Hepatocyte (in vitro differentiated cells): ENCODE measurements at regions not wholly inside any gene's neighbourhood (a gene's known extent, or its start where the extent isn't known, plus 50 kb on each side); places are given as distances from the start of the nearest gene placed in this dataset.

Experiments
- DNase-seq: peaks from one replicate; pipeline ENCODE4 v3.0.0-alpha.2; 2016; ENCODE audit warnings: low spot score
- H2AFZ ChIP-seq: fragments of 200-600 bp; sonication (generic); 2 replicates; pipeline ENCODE4 v1.6.0; 2016; ENCODE audit warnings: antibody characterized with exemption, mild to moderate bottlenecking
- H3K27ac ChIP-seq: fragments of 200-600 bp; sonication (generic); 2 replicates; pipeline ENCODE4 v1.5.1; 2016; ENCODE audit warnings: mild to moderate bottlenecking
- H3K27me3 ChIP-seq: fragments of 200-600 bp; sonication (generic); 2 replicates; pipeline ENCODE4 v1.6.1; 2016
- H3K36me3 ChIP-seq: fragments of 200-600 bp; sonication (generic); replicated peaks from 2 replicates; pipeline ENCODE4 v1.5.1; 2016; ENCODE audit warnings: low read depth; ENCODE audit not compliant: insufficient read depth
- H3K4me1 ChIP-seq: fragments of 200-600 bp; sonication (generic); 2 replicates; pipeline ENCODE4 v1.5.1; 2016; ENCODE audit warnings: mild to moderate bottlenecking, moderate library complexity; ENCODE audit not compliant: insufficient read depth
- H3K4me2 ChIP-seq: fragments of 200-600 bp; sonication (generic); 2 replicates; pipeline ENCODE4 v1.6.0; 2016
- H3K4me3 ChIP-seq: fragments of 200-600 bp; sonication (generic); 2 replicates; pipeline ENCODE4 v1.5.1; 2016; ENCODE audit warnings: mild to moderate bottlenecking
- H3K79me2 ChIP-seq: fragments of 200-600 bp; sonication (generic); 2 replicates; pipeline ENCODE4 v1.6.0; 2017; ENCODE audit warnings: mild to moderate bottlenecking
- H3K9me2 ChIP-seq: fragments of 200-600 bp; sonication (generic); replicated peaks from 2 replicates; pipeline ENCODE4 v1.6.0; 2017; ENCODE audit warnings: mild to moderate bottlenecking; ENCODE audit not compliant: insufficient read depth
- H3K9me3 ChIP-seq: fragments of 200-600 bp; sonication (generic); 2 replicates; pipeline ENCODE4 v1.5.1; 2016; ENCODE audit warnings: low read depth, mild to moderate bottlenecking
- H4K20me1 ChIP-seq: fragments of 200-600 bp; sonication (generic); 2 replicates; pipeline ENCODE4 v1.6.0; 2016; ENCODE audit warnings: mild to moderate bottlenecking; ENCODE audit not compliant: insufficient read depth, poor library complexity, severe bottlenecking
- CTCF ChIP-seq: fragments of 200-600 bp; sonication (generic); IDR thresholded peaks from 2 replicates; pipeline ENCODE4 v1.5.1; 2016; ENCODE audit warnings: antibody characterized with exemption, mild to moderate bottlenecking; ENCODE audit not compliant: poor library complexity
- EZH2 ChIP-seq: fragments of 200-600 bp; sonication (generic); IDR thresholded peaks from 2 replicates; pipeline ENCODE4 v1.6.1; 2016; ENCODE audit warnings: antibody characterized with exemption, mild to moderate bottlenecking, borderline replicate concordance
- EZH2phosphoT487 ChIP-seq: fragments of 200-600 bp; sonication (generic); IDR thresholded peaks from one replicate; pipeline ENCODE4 v1.6.1; 2018; ENCODE audit warnings: antibody characterized with exemption, mild to moderate bottlenecking, low read depth, moderate library complexity; ENCODE audit not compliant: unreplicated experiment, severe bottlenecking
- WGBS: methylation state at CpG from one replicate; pipeline ENCODE4 v1.1.6; 2016; ENCODE audit warnings: low lambda C conversion rate; ENCODE audit errors: missing lambda C conversion rate; 5-methylcytosine and 5-hydroxymethylcytosine counted together

- no peak for DNase-seq
- no peak overlapping the region for H3K4me3 ChIP-seq
- no peaks in the 10 kb centered on the region for H3K9me3 ChIP-seq
- 86% methylated on average over 1 of the region's 1 CpG for WGBS
- no peaks in the 10 kb centered on the region for H3K27me3 ChIP-seq
- no peaks in the 10 kb centered on the region for H3K9me2 ChIP-seq
- H3K36me3 ChIP-seq = no peaks in the 10 kb centered on the region
- H4K20me1 ChIP-seq = no peaks in the 10 kb centered on the region
- H2AFZ ChIP-seq = no peak overlapping the region
- no peaks in the 10 kb centered on the region for H3K79me2 ChIP-seq
- H3K4me2 ChIP-seq = no peak overlapping the region
- H3K4me1 ChIP-seq = no peaks in the 10 kb centered on the region
- TF ChIP-seq EZH2phosphoT487 = no peak
- no peak for TF ChIP-seq CTCF
- TF ChIP-seq EZH2 = no peak
- no peak overlapping the region for H3K27ac ChIP-seq
Measured at GRCh38 chr4:125115476-125115875, 199.3 kb upstream of the FAT4 start.

- Histone ChIP-seq H3K27ac (no peak overlapping the region), H3K9me2 (no peaks in the 10 kb centered on the region), H3K4me2 (no peak overlapping the region), H3K4me3 (no peak overlapping the region), H3K36me3 (no peaks in the 10 kb centered on the region), H3K9me3 (no peaks in the 10 kb centered on the region), H3K27me3 (no peaks in the 10 kb centered on the region), H2AFZ (no peak overlapping the region), H4K20me1 (no peaks in the 10 kb centered on the region), H3K4me1 (no peaks in the 10 kb centered on the region), H3K79me2 (no peaks in the 10 kb centered on the region)
- WGBS = 68% methylated on average over 3 of the region's 3 CpGs
- TF ChIP-seq EZH2 (no peak), EZH2phosphoT487 (no peak), CTCF (no peak)
- DNase-seq = no peak
Measured at GRCh38 chr4:125112536-125112935, 202.2 kb upstream of the FAT4 start.

GRCh38 chr4:125111323-125111722 lies 203.4 kb upstream of the FAT4 start:
- Histone ChIP-seq H3K79me2 (no peaks in the 10 kb centered on the region), H3K36me3 (no peaks in the 10 kb centered on the region), H3K27ac (no peak overlapping the region), H3K4me3 (no peak overlapping the region), H3K9me3 (no peaks in the 10 kb centered on the region), H3K27me3 (no peaks in the 10 kb centered on the region), H3K4me1 (no peaks in the 10 kb centered on the region), H2AFZ (no peak overlapping the region), H3K4me2 (no peak overlapping the region), H3K9me2 (no peaks in the 10 kb centered on the region), H4K20me1 (no peaks in the 10 kb centered on the region)
- WGBS = 85% methylated on average over 3 of the region's 3 CpGs
- DNase-seq = no peak
- TF ChIP-seq EZH2phosphoT487 (no peak), CTCF (no peak), EZH2 (no peak)

GRCh38 chr4:125105561-125105960 lies 209.2 kb upstream of the FAT4 start:
- Histone ChIP-seq H3K9me3 (no peaks in the 10 kb centered on the region), H3K27ac (no peak overlapping the region), H3K27me3 (no peaks in the 10 kb centered on the region), H2AFZ (no peak overlapping the region), H3K9me2 (no peaks in the 10 kb centered on the region), H3K4me1 (no peaks in the 10 kb centered on the region), H3K36me3 (no peaks in the 10 kb centered on the region), H4K20me1 (no peaks in the 10 kb centered on the region), H3K4me3 (no peak overlapping the region), H3K79me2 (no peaks in the 10 kb centered on the region), H3K4me2 (no peak overlapping the region)
- no peak for TF ChIP-seq CTCF
- no peak for TF ChIP-seq EZH2phosphoT487
- no peak for TF ChIP-seq EZH2
- WGBS = 84% methylated on average over 2 of the region's 2 CpGs
- DNase-seq = no peak
